HEK293T (cell line): ENCODE measurements at regions not wholly inside any gene's neighbourhood (a gene's known extent, or its start where the extent isn't known, plus 50 kb on each side); places are given as distances from the start of the nearest gene placed in this dataset.

Experiments used
- LEF1 ChIP-seq: fragments of 450-650 bp; IDR thresholded peaks from 2 replicates; pipeline ENCODE4 v1.6.1; 2017; ENCODE audit warnings: mild to moderate bottlenecking, borderline replicate concordance
- NFRKB ChIP-seq: fragments of 450-650 bp; IDR thresholded peaks from 2 replicates; pipeline ENCODE4 v1.6.1; 2016; ENCODE audit warnings: mild to moderate bottlenecking, moderate library complexity

GRCh38 chr11:26131406-26131805, 200.5 kb upstream of the ANO3 start:
- TF ChIP-seq NFRKB (no peak), LEF1 (no peak)
